GM13976 (cell line): ENCODE measurements at regions not wholly inside any gene's neighbourhood (a gene's known extent, or its start where the extent isn't known, plus 50 kb on each side); places are given as distances from the start of the nearest gene placed in this dataset.

Source experiments
- DNase-seq: peaks from one replicate; pipeline ENCODE4 v3.0.0; 2012; ENCODE audit warnings: low spot score
- CTCF ChIP-seq: IDR thresholded peaks from 2 replicates; pipeline ENCODE4 v1.5.1; 2012; ENCODE audit warnings: borderline replicate concordance, mild to moderate bottlenecking; ENCODE audit not compliant: insufficient read depth; ENCODE audit errors: extremely low read depth, missing control alignments, control extremely low read depth
- in situ Hi-C: fragments of 300-500 bp; cut with MboI; formaldehyde crosslinking; loops from one replicate; pipeline ENCODE4 v1.12.0; 2022; ENCODE audit warnings: low sequenced_read_pairs, mixed read lengths, inconsistent platforms; ENCODE audit not compliant: unreplicated experiment

GRCh38 chr9:134541097-134541747, 100.4 kb upstream of the COL5A1 start:
- DNase-seq, result no peak
- in situ Hi-C loops, result no loop called here
- TF ChIP-seq CTCF, result no peak

GRCh38 chr9:134544388-134545214, 97.0 kb upstream of the COL5A1 start:
- no peak for DNase-seq
- TF ChIP-seq CTCF, result no peak
- in situ Hi-C loops, result no loop called here

- DNase-seq, result no peak
- no peak for TF ChIP-seq CTCF
- in situ Hi-C loops, result no loop called here
These were observed 96.4 kb upstream of the COL5A1 start for GRCh38 chr9:134545215-134545542.

- no peak for DNase-seq
- in situ Hi-C loops, result no loop called here
- no peak for TF ChIP-seq CTCF
These were observed 95.9 kb upstream of the COL5A1 start for GRCh38 chr9:134545543-134546245.

- no peak for DNase-seq
- TF ChIP-seq CTCF, result no peak
- in situ Hi-C loops, result no loop called here
These were observed 95.3 kb upstream of the COL5A1 start for GRCh38 chr9:134546246-134546731.

- in situ Hi-C loops, result no loop called here
- DNase-seq, result no peak
- no peak for TF ChIP-seq CTCF
These were observed 94.9 kb upstream of the COL5A1 start for GRCh38 chr9:134546746-134547145.
